Globus pallidus (tissue), 1 donor: ENCODE measurements at regions not wholly inside any gene's neighbourhood (a gene's known extent, or its start where the extent isn't known, plus 50 kb on each side); places are given as distances from the start of the nearest gene placed in this dataset.

ENCODE experiments used
- DNase-seq: peaks from one replicate; pipeline ENCODE4 v3.0.0-alpha.2; 2015; ENCODE audit warnings: low spot score

GRCh38 chr4:17336986-17337385, 174.9 kb downstream of the QDPR start:
- no peak for DNase-seq

- no peak for DNase-seq
Observed at GRCh38 chr4:17336524-17336961, 175.3 kb downstream of the QDPR start.

GRCh38 chr4:17336069-17336468, 175.8 kb downstream of the QDPR start:
- no peak for DNase-seq

- no peak for DNase-seq
Observed at GRCh38 chr4:17335371-17335770, 176.5 kb downstream of the QDPR start.

GRCh38 chr4:17332478-17332877, 179.4 kb downstream of the QDPR start:
- no peak for DNase-seq

GRCh38 chr4:17329046-17329445, 182.8 kb downstream of the QDPR start:
- DNase-seq: no peak

GRCh38 chr4:17328141-17328815, 183.6 kb downstream of the QDPR start:
- no peak for DNase-seq

GRCh38 chr4:17327591-17327990, 184.3 kb downstream of the QDPR start:
- no peak for DNase-seq

- DNase-seq: no peak
Observed at GRCh38 chr4:17326756-17327155, 185.1 kb downstream of the QDPR start.

GRCh38 chr4:17325098-17325497, 186.8 kb downstream of the QDPR start:
- no peak for DNase-seq

GRCh38 chr4:17324386-17324830, 187.5 kb downstream of the QDPR start:
- peak; percentile 42 for DNase-seq

- DNase-seq: peak; percentile 4
Observed at GRCh38 chr4:17323554-17324385, 188.1 kb downstream of the QDPR start.

- no peak for DNase-seq
Observed at GRCh38 chr4:17322514-17322913, 189.4 kb downstream of the QDPR start.

- no peak for DNase-seq
Observed at GRCh38 chr4:17320046-17320445, 191.8 kb downstream of the QDPR start.

GRCh38 chr4:17317526-17317925, 194.4 kb downstream of the QDPR start:
- no peak for DNase-seq

GRCh38 chr4:17316566-17316965, 195.3 kb downstream of the QDPR start:
- no peak for DNase-seq

- DNase-seq: no peak
Observed at GRCh38 chr4:17315459-17315858, 196.4 kb downstream of the QDPR start.

GRCh38 chr4:17313194-17313593, 198.7 kb downstream of the QDPR start:
- no peak for DNase-seq

GRCh38 chr4:17310269-17310652, 201.6 kb downstream of the QDPR start:
- DNase-seq: no peak

- DNase-seq: no peak
Observed at GRCh38 chr4:17309567-17310268, 202.2 kb downstream of the QDPR start.

GRCh38 chr4:17301869-17302268, 210.0 kb downstream of the QDPR start:
- no peak for DNase-seq

GRCh38 chr4:17301266-17301665, 210.6 kb downstream of the QDPR start:
- no peak for DNase-seq
